ENCODE measurements at regions not wholly inside any gene's neighbourhood (a gene's known extent, or its start where the extent isn't known, plus 50 kb on each side); places are given as distances from the start of the nearest gene placed in this dataset.

DNA sequence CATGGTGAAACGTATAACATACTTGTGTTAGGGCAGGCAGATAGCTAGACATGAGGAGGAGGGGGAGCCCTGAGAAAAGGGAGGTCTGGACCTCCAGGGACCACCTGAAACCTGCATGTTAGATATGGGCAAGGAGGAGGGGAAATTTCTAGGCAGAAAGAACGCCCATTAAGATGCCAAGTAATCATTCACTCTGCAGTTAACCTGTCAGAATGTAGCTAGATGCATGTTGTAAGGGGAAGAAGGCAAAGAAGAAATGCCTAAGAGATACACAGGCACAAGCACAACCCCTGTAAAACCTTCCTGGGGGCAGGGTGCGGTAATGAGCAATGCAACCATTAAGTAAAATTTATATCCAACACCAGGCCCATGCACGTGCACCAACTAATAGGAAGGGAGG, 1055.3 kb upstream of the SPRY2 start:
- DNase-seq (ENCODE audit: extremely low read depth, low read depth): no peak
- TF ChIP-seq, protein P1, sequence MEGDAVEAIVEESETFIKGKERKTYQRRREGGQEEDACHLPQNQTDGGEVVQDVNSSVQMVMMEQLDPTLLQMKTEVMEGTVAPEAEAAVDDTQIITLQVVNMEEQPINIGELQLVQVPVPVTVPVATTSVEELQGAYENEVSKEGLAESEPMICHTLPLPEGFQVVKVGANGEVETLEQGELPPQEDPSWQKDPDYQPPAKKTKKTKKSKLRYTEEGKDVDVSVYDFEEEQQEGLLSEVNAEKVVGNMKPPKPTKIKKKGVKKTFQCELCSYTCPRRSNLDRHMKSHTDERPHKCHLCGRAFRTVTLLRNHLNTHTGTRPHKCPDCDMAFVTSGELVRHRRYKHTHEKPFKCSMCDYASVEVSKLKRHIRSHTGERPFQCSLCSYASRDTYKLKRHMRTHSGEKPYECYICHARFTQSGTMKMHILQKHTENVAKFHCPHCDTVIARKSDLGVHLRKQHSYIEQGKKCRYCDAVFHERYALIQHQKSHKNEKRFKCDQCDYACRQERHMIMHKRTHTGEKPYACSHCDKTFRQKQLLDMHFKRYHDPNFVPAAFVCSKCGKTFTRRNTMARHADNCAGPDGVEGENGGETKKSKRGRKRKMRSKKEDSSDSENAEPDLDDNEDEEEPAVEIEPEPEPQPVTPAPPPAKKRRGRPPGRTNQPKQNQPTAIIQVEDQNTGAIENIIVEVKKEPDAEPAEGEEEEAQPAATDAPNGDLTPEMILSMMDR (IDR thresholded peaks at IDR 0.05; ENCODE audit: low read depth, low read length, missing control alignments): no peak
- H3K4me3 ChIP-seq (replicated peaks; ENCODE audit: low read depth, low read length): no peak overlapping the region

DNA sequence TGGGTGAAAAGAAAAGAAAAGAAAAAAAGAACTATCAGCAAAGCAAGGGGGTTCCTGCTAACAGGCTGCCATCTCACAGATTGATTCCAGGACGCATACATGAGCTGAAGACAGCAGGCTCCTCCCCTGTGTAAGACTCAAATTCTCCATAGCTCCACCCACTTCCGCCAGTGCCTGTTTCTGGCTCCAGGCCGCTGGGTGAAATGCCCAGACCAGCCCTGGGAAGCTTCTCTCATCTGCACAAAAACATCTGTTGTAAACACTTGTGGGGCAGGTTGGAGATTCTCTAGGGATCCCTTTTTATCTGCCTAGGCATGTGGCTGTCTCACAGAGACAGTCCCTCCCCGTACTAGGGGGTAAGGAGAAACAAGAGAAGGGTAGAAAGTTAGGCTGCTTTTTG, 1054.4 kb upstream of the SPRY2 start:
- no peak for DNase-seq (ENCODE audit: extremely low read depth, low read depth)
- TF ChIP-seq, protein P1 (IDR thresholded peaks at IDR 0.05; ENCODE audit: low read depth, low read length, missing control alignments): no peak
- H3K4me3 ChIP-seq (replicated peaks; ENCODE audit: low read depth, low read length): no peak overlapping the region

DNA sequence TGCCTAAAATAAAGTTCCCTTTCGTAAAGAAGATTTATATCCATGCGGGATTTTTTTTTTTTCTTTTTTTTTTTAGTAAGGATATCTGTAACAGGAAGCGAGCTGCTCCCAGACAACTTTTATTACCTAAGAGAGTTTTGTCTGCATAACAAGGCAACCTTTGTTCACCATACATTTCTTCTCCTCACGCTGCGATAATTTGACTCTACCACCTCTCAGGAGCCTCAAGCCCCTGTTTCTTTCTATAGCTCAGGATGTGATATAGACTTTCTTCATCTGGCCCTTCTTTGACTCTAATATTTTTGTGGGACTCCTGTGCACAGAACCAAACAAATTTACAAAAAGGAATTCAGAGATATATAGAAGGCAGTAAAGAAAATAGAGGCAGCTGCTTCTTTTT, 1053.7 kb upstream of the SPRY2 start:
- TF ChIP-seq, protein P1 (IDR thresholded peaks at IDR 0.05; ENCODE audit: low read depth, low read length, missing control alignments): no peak
- no peak overlapping the region for H3K4me3 ChIP-seq (replicated peaks; ENCODE audit: low read depth, low read length)
- no peak for DNase-seq (ENCODE audit: extremely low read depth, low read depth)

DNA sequence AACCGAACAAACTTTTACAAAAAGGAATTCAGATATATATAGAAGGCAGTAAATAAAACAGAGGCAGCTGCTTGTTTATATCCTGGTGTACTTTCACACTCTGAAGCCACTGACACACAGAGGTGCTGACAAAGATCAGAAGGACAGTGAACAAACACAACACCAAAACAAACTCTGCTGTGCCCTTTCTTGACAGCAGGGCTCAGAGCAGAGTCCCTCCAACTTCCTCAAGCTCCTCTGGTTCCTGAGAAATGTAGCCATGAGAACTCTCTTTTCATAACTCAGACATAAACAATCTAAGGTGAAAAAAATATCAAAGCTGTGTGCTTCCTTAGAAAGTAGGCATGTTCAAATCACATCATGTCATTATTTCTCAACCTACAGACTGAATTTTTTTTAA, 1052.8 kb upstream of the SPRY2 start:
- H3K4me3 ChIP-seq (replicated peaks; ENCODE audit: low read depth, low read length): no peak overlapping the region
- DNase-seq (ENCODE audit: extremely low read depth, low read depth): no peak
- TF ChIP-seq, protein P1 (IDR thresholded peaks at IDR 0.05; ENCODE audit: low read depth, low read length, missing control alignments): no peak

DNA sequence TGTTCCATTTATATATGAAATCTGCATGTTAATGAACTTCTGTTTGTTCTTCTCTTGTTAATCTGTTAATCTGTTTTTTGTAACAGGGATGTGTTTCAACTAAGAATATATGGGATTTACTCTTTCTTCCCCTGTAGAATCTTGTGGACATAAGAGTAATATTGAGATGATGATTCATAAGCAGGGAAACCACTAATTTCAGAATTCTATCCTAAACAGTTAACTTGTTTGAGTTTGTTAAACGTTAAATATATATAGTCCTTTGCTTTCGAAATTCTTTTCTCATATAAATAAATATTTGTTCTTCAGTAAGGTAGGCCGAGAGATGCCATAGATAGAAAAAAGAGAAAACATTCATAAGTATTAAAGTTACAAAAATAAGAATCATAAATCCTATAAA, 1052.2 kb upstream of the SPRY2 start:
- TF ChIP-seq, protein P1 (IDR thresholded peaks at IDR 0.05; ENCODE audit: low read depth, low read length, missing control alignments): no peak
- no peak for DNase-seq (ENCODE audit: extremely low read depth, low read depth)
- no peak overlapping the region for H3K4me3 ChIP-seq (replicated peaks; ENCODE audit: low read depth, low read length)

DNA sequence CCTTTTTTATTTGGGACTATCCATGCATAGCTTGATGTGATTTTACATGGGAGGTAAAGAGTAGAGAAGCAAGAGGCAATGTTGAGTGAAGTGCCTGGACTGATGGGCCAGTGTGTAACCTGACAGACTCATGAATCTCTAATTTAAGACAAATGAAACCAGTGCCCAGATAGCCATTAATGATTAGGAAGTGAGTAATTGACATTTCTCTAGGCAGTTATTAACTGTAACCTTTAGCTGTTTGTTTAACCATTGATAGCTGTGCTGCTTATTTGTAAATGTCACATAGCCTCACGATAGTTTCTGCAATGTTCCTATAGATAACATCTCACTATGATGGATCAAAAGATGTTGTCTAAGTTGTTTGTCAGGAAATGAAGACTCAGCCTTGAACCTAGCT, 1047.5 kb upstream of the SPRY2 start:
- TF ChIP-seq, protein P1 (IDR thresholded peaks at IDR 0.05; ENCODE audit: low read depth, low read length, missing control alignments): no peak
- no peak for DNase-seq (ENCODE audit: extremely low read depth, low read depth)
- no peak overlapping the region for H3K4me3 ChIP-seq (replicated peaks; ENCODE audit: low read depth, low read length)

DNA sequence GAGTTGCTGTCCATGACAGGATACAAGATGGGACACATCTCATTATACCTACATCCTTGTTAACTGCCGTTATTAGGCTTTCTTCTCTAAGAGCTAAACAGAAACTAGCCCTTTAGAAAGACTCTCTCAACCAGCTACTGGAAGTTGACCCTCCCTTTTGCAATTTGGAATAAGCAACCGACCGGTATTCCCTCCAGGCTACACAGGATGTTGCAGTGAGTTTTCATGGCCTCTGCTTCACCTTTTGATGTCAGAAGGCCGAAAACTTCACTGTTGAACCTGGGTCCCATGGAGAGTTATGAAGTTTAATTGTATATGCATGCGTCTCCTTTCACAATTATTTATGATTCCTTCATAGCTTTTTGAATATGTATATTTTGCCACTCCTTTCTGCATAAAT, 1042.5 kb upstream of the SPRY2 start:
- no peak overlapping the region for H3K4me3 ChIP-seq (replicated peaks; ENCODE audit: low read depth, low read length)
- DNase-seq (ENCODE audit: extremely low read depth, low read depth): no peak
- TF ChIP-seq, protein P1 (IDR thresholded peaks at IDR 0.05; ENCODE audit: low read depth, low read length, missing control alignments): no peak
